Muscle of back (tissue), 3 donors: ENCODE measurements at regions not wholly inside any gene's neighbourhood (a gene's known extent, or its start where the extent isn't known, plus 50 kb on each side); places are given as distances from the start of the nearest gene placed in this dataset.
A peak's percentile ranks its signal among the peaks of the same experiment; 100 is the strongest.
"Not testable (repeated sequence)": the region's sequence is repeated elsewhere in the genome, so short reads cannot be mapped to it uniquely, and the experiment has no call there.

Experiments
- DNase-seq, 3 donors: peaks; one replicate each; pipeline versions ENCODE4 v3.0.0 to v3.0.0-alpha.2; 2013

DNA sequence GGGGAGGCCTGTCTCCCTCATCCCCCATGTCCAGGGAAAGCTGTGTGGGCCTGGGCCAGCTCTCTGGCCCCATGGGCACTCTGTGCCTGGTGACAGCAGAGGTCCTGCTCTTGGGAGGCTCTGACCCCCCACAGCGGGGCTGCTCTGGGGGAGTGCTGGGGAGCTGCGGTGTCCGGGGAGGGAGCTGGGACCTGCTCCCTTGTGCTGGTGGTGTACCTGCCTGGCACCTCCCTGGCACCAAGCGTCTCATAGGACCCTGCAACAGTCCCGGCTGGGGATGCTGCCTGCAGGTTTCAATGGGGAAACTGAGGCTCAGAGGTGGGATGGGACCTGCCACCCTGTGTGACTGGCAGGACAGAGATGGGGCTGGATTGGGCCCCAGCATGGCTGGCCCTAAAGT lies 111.3 kb downstream of the KIF26A start:
- no peak for DNase-seq

DNA sequence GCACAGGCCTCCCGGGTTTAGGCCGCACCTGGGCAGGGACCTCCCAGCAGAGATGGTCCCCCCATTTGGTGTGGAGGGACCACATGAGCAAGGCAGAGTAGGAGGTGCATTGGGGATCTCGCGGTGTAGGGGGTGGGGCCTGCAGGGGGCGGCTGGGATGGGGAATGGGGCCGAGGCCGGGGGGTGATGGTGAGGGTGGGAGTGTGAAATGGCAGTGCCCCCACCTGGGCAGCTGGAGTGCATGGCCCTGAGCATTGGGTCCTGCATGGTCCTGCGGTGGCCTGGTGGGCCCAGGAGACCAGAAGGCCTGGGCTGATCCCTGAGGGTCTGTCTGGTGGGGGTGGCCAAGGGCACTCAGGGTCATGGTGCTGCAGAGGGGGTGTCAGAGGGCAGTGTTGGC lies 111.8 kb downstream of the KIF26A start:
- DNase-seq, result no peak

DNA sequence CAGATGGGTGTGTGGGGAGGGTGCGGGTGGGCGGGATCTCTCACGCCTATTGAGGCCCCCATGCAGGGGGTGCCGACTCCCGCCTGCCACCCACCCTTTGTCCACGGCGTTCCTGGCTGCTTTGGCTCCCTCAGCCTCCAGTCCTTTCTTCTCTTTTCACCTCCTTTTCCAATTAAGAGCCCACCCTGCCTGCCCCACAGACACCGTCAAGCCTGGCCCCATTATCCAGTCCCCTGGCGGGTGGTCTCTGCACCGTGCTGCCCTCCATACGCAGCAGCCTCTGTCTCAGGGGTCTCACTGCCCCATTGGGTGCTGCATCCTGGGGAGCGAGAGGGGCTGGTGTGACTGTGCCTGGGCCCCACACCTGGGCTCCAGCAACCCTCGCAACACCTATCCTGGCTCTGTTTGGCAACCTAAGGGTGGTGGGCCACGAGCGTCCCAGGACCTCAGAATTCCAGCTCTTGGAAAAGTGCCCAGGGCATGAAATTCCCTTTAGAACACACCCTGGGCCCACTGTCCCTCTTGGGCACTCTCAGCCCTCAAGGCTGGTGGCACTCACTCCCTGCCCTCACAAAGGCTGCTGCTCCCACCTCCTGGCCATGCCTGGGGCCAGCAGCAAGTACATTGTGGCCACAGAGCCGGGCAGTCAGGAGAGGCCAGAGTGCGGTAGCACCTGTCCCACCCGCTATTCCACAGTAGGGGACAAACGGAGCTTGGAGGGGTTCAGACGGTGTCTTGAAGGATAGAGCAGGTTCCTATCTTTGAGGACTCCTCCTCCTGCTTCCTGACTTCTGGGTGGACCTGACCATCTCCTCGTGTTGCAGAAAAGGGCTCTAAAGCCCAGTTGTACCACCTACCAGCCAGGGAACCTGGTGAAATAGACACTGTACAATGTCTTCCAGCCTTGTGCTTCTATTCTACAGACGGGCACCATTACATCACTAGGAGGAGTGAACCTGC lies 114.1 kb downstream of the KIF26A start:
- DNase-seq, result no peak

DNA sequence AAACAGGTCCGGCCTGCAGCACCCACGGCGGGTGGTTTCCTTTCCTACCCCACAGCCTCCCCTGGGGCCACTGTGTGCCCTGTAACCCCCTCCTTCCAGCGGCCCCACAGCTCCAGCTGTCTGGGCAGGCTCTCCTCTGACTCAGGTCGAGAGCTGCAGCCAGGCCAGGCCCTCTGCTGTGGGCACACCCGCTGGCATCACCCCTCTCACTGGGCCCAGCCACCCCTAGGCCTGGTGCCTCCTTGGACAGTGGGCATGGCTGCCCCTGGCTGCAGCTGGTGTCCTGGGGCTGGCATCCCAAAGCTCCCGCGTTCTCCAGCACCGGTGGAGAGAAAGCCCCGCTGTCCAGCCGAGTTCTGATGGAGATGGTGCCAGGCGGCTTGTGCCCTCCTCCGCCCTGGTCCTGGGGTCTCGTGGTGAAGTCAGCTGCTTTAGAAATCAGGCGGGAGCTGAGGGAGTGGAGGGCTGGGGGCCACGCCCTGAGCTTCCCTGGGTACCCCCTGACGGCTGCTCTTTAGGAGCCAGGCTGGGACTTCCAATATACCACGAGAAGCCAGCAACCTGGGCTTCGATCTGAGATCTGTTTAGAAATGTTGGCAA lies 114.9 kb downstream of the KIF26A start:
- no peak for DNase-seq

DNA sequence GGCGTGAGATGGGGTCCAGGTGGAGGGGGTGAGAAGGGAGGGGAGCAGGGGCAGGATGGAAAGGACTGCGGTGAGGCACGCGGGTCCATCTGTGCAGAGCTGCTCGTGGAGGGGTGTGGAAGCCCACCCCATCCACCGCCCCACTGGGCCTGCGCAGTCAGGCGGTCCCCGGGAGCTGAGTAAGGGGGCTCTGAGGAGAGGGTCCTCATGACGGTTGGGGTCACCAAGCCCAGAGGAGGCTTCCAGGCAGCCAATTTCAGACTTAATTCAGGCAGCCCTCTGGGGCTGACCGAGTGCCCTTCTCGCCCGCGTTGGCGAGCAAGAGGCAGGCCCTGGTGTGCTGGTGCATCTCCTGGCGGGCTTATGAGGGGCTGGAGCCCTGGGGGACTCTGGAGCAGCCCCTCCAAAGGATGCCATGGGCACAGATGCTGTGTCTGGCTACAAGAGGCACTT lies 115.5 kb downstream of the KIF26A start:
- DNase-seq, result no peak

DNA sequence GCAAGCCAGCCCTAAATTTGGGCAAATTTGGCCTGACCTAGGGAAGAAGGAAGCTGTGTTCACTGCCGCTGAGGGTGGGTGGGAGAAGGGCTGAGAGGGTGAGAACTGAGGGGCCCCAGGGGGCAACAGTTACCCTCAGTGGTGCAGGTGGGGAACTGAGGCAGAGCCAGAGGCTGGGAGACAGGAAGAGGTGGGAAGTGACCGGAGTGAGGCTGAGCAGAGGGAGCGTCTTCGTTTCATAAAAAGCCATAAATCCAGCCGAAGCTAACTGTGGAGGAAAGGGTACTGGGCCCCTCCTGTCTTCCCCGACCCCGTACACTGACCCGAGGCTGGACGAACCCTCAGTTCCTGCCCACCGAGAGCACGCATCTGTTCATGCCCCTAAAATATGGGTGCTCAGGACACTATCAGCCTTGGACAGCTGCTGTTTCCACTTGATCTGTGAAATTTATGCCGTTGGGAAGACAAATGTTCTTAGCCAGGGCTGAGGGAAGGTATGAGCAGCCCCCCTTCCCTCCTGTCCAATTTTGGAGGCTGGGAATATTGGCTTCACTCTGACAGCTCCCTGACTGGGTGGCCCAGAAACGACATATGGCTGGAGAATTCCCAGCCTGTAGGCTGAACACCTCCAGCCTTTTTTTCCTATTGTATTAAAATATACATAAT lies 116.5 kb downstream of the KIF26A start:
- no peak for DNase-seq

DNA sequence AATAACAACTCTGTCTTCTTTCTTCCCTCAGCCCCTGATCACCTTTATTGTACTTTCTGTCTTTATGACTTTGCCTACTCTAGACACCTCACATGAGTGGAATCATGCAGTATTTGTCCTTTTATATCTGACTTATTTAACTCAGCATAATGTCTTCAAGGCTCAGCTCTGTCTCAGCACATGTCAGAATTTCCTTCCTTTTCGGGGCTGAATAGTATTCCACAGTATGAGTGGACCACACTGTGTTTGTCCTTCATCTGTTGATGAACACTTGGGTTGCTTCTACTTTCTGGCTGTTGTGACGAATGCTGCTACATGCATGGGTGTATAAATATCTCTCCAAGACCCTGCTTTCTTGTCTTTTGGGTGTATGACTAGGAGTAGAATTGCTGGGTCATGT lies 117.6 kb downstream of the KIF26A start:
- no peak for DNase-seq

DNA sequence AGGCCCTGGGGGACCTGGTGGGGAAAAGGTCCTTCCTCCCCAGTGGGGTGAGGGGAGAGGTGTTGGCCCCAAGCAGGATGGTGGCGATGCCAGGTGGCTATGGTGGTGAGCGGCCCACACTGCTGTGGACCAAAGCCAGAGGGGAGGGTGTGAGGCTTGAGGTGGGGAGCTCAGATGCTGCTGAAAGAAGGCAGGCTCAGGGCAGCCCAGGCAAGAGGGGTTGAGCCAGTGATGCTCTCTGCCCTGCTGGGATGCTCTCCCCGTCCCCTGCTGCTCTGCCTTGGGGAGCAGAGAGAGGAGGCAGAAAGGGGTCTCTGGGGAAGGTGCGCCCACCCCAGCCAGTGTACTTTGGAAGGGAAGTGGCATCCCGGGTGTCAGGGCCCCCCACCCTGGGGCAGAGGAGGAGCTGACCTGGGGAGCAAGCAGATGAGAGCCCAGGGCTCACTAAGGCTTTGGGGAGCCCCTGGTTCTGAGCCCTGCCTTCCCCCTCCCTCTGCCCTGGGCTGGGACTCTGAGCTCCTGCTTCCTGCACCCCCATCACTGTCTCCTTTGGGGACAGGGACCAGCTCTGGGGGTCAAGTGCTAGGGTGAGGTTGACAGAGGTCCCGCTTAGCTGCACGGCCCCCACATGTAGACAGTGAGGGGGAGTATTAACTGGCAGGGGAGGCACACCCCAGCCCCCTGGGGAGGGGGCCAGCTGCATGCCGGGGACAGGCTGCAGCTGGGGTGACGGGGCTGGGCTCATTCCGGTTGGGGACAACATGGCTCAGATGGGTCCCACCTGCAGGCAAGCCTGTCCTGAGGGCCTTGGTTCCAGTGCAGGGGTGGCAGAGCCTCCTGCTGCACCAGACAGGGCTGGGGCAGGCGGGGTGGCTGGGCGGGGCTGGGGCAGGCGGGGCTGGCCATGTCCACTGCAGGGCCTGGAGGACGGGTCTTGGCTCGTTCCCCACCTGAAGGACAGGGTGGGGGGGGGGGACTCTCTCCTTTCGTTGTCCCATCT lies 124.4 kb downstream of the KIF26A start:
- no peak for DNase-seq

DNA sequence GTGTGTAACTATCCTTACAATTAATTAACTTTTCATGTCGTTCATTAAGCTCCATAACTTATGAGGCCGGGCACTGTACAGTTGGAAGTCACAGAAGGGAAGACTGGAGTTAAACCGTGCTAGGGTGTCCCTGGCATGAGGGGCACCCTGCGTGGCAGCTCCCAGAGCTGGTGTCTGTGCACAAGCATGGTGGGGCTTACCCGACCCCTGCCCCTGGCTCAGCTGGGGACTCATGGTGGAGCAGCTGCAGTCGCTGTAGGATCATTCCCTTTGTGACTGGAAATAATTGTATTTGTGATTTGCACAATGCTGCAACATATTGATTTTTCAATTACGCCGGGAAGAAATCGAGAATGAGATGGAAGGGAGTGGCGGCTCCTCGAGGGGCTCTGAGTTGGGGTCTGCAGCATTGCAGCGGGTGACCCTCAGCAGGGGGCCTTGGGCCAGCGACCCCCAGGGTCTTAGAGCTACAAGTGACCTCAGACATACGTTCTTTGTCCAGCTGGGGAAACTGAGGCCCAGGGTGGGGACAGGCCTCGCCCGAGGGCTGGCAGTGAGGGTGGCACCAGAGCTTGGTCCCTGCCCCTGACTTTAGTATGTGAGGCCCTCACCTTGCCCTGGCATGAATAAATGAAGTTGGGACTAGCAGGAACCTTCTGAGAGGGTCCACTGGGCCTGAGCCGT lies 125.4 kb downstream of the KIF26A start:
- DNase-seq, result no peak

DNA sequence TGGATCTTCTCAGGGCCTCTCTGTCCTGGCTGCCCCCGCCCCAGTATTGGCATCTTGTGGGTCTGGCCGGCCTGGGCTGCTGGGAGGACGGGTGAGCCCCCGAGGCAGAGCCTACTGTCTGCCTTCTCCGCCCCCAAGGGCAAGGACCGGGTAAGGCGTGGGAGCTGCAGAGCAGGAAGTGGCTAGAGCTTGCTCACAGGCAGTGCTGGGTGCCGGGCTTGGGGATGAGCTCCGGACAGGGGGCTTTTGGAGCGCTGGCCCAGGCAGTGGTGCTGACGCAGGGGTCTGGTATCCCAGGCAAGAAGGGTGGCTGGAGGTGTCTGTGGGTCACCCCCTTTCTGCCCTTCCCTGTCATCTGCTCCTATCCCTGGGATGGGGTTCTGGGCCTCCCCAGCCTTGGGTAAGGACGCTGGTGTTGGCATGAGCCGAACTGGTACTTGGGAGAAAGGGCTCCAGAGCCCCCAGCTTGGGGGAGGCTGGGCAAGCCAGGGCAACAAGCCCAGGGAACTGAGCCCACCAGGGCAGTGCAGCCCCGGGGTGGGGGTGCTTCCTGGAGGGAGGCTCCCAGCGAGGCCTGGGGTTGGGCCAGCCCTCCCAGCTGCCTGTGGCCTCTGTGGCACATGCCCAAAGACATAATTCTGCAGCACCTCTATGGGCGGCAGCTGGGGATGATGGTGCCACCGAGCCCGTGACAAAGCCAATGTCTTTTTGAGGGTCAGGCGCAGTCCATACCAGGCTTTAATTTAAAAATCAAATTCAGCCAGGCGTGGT lies 126.3 kb downstream of the KIF26A start:
- DNase-seq, result no peak

DNA sequence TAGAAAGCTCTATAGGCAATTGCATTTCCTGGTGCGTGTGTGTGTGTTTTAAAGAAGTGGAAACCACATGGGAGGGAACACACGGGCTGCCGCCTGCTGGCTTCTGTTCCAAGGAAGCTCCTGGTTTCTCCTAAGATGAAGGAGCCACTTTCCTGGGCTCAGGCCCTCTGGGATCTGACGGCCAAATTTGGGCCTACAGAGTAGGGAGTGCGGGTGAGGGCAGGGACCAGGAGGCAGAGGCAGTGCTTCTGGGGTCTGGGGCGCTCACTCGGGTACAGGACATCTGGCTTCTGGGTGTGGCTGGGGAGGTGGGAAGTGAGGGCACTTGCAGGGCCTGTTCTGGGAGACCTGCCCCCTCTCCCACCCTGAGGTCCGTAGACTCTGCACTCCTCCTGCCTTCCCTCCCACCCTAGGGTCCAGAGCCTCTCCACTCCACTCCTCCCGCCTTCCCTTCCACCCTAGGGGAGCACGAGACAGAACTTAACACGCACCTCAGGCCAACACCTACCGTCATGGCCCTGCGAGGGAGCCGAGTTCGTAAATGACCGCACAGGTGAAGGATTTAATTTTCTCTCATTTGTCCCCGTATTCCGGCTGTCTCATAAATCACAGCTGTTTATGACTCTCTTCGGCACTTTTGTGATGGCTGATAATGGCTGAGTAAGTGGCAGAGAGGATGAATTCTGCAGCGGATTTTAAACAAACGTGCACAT lies 127.7 kb downstream of the KIF26A start:
- no peak for DNase-seq

DNA sequence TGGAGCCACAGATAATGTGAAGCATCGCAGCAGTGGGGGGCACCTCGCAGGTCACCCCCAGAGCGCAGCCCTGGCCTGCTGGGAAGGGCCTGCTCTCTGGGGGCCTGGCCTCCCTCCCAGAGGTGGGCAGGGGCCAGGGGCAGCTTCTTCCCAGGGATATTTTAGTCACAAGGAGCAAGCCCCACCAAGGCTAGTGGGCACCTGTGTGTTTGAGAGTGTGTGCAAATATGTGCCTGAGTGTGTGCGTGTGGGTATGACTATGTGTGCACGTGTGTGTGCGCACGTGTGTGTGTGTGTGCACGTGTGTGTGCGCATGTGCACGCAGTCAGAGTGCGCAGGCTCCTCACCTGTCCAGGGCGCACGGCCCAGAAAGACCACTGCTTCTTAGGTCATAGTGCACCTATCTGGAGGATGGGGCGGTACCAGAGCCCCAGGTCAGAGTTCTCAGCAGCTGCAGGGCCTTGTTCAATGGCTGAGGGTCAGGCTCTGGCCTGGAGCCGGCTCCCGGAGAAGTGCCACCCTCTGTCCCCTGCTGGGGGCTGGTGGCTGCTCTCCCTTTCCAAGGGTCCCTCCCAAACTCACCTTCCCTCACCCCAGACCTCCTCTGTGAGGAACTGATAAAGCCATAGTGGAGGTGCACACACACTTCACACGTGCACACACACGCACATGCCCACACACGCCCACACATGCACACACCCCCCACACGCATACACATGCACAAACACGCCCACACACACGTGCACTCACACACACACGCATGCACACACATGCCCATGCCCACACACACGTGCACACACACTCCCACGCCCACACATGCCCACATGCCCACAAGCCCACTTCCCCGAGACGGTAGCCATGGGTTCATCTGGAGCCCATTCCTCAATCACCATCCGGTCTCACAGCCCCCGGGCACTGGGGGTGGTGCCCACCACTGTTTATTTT lies 128.5 kb downstream of the KIF26A start:
- no peak for DNase-seq

DNA sequence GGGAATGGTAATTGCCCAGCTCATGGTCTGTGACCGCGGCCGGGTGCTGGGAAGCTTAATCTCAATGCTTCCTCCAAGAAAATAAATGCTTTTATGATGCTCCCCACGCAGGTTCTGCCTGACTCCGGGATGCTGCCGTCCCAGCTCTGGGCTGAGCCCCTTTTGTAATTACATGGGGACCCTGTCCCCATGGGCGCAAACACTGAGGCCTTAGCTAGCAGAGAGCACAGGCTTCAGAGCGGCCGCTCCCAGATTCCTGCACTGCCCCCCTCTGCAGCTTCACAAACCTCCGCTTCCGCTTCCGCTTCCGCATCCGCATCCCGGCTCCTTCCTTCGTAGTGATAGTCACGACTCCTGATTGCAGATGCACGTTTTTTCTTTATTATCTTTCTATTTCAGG lies 129.5 kb downstream of the KIF26A start:
- peak in 1 of 3 donors; percentile 43 for DNase-seq

DNA sequence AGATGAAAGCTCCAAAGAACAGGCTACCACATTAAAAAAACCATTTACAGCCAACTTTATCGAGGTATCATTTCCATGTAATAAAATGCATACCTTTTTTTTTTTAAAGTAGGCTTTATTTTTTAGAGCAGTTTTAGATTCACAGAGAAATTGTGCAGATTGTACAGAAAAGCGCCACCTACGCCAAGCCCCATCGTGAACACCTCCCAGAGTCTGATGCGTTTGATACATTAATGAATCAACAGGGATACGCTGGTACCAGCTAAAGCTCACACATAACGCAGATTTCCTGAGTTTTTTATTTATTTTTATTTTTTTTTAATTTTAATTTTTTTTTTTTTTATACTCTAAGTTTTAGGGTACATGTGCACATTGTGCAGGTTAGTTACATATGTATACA lies 129.9 kb downstream of the KIF26A start:
- DNase-seq, result no peak

DNA sequence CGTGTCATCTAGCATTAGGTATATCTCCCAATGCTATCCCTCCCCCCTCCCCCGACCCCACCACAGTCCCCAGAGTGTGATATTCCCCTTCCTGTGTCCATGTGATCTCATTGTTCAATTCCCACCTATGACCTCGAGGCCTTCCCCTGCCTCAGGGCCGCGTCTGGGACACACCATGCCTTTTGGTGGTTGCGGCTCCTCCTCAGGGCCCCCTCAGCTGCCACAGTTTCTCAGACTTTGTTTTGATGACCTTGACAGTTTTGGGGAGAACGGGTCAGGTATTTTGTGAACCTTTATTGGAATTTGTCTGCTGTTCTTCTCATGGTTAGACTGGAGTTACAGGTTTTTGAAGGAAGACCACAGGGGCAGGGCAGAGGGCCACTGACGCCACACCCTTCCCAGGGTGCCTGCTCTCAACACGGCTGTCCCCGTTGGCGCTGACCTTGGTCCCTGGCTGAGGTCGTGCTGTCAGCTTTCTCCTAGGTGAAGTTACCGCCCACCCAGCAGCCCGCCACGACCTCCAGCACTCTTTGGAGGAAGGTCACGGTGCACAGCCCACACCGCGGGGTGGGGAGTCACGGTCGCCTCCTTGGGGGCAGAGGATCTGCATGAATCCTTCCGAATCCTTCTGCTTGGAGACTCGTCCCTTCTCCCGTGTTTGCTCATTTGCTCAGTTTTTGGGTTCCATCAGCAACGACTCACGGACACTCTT lies 130.5 kb downstream of the KIF26A start:
- DNase-seq, result no peak

DNA sequence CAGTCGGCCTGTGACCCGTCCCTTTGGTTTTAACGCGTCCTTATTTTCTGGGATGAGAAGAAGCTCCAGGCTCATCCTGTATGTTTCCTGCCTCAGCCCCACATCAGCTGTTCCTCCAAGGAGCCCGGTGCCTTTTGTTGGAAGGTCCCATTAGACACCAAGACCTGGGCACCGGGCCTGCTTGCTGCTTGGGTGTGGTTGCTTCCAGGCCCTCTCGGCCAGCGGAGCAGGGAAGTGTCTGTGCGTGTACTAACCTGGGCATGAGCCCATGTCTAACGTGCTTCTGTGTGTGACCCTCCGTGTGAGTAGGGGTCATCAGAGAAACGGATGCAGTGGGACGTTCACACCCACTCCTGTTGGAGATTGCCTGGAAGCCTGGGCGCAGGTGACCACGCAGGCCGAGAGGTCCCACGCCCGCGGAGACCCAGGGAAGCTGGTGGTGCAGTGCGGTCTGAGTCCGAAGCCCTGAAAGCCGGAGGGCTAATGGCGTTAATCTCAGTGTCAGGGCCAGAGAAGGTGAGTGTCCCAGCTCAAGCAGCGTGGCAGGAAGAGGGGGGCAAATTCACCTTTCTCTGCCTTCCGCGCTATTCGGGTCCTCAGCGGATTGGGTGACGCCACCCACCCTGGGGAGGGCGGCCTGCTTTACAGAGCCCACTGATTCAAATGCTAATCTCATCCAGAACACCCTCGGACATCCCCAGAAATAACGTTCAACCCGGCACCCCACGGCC lies 131.3 kb downstream of the KIF26A start:
- DNase-seq, result not testable (repeated sequence)

DNA sequence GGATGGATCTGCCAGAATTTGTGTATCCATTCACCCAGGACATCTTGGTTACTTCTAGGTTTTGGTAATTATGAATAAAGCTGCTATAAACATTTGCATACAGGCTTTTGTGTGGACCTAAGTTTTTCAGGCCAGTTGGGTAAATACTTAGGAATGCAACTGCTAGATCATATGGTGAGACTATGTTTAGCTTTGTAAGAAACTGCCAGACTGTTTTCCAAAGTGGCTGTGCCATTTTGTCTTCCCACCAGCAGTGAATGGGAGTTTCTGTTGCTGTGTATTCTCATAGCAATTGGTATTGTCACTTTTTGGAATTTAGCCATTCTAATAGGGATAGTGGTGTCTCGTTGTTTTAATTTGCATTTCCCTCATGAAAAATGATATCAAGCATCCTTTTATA lies 133.0 kb downstream of the KIF26A start:
- no peak for DNase-seq
